B cell (primary cell): ENCODE measurements at regions not wholly inside any gene's neighbourhood (a gene's known extent, or its start where the extent isn't known, plus 50 kb on each side); places are given as distances from the start of the nearest gene placed in this dataset.

Experiments
- ATAC-seq: fragments of 200-7000 bp; cut with Tn5 transposase; one replicate; pipeline ENCODE4 v1.10.0; 2021; ENCODE audit warnings: low read depth, mild to moderate bottlenecking, moderate number of reproducible peaks, moderate library complexity
- CTCF ChIA-PET: fragments of 350-600 bp; sonication (Branson Sonifier 250); formaldehyde crosslinking; loops from one replicate; lab custom pipeline; 2021; ENCODE audit warnings: antibody characterized with exemption, inconsistent platforms; lab: Charles Lee
- POLR2A ChIA-PET: fragments of 350-600 bp; sonication (Branson Sonifier 250); formaldehyde crosslinking; loops from one replicate; lab custom pipeline; 2021; ENCODE audit warnings: antibody characterized with exemption; lab: Charles Lee
- DNase-seq: peaks from one replicate; pipeline ENCODE4 v3.0.0; 2013
- H2AFZ ChIP-seq: 2 replicates; pipeline ENCODE4 v1.6.1; 2012; ENCODE audit warnings: mild to moderate bottlenecking, low read depth, low read length; ENCODE audit not compliant: insufficient read depth, poor library complexity, severe bottlenecking
- H3K27ac ChIP-seq, 2 donors: 1 replicate in 1 of 2; 2 replicates in 1 of 2; pipeline ENCODE4 v1.5.1; 2012 to 2013; ENCODE audit warnings: low read length in 2 of 2, mild to moderate bottlenecking in 2 of 2, moderate library complexity in 1 of 2
- H3K27me3 ChIP-seq, 4 experiments: fragments of 200-600 bp in 1 of 4; sonication (generic) in 1 of 4; replicated peaks in 1 of 4; 1 replicate in 2 of 4; 2 replicates in 2 of 4; pipeline versions ENCODE4 v1.6.1 to v1.7.0; 2013 to 2016; ENCODE audit warnings: low read length in 3 of 4, mild to moderate bottlenecking in 2 of 4, mixed read lengths in 1 of 4, moderate library complexity in 1 of 4; ENCODE audit not compliant: insufficient read depth in 4 of 4, control insufficient read depth in 3 of 4; ENCODE audit errors: control extremely low read depth in 1 of 4
- H3K36me3 ChIP-seq, 2 experiments: replicated peaks in 1 of 2; 1 replicate in 1 of 2; 2 replicates in 1 of 2; pipeline versions ENCODE4 v1.6.1 to v1.7.1; 2013; ENCODE audit warnings: low read length in 1 of 2; ENCODE audit not compliant: insufficient read depth in 2 of 2, control insufficient read depth in 1 of 2; ENCODE audit errors: control extremely low read depth in 1 of 2, extremely low read depth in 1 of 2
- H3K4me1 ChIP-seq, 2 donors: fragments of 200-600 bp in 1 of 2; sonication (generic) in 1 of 2; 1 replicate in 1 of 2; 2 replicates in 1 of 2; pipeline versions ENCODE4 v1.5.1 to v1.6.1; 2013 to 2017; ENCODE audit warnings: low read length in 2 of 2; ENCODE audit not compliant: control insufficient read depth in 2 of 2, insufficient read depth in 2 of 2
- H3K4me2 ChIP-seq: replicated peaks from 2 replicates; pipeline ENCODE3; 2012; ENCODE audit warnings: mild to moderate bottlenecking, low read depth, low read length; ENCODE audit not compliant: poor library complexity, severe bottlenecking
- H3K4me3 ChIP-seq, 5 experiments: fragments of 200-600 bp in 1 of 5; sonication (generic) in 1 of 5; 1 replicate in 3 of 5; 2 replicates in 2 of 5; pipeline versions ENCODE4 v1.5.1 to v1.7.0; 2011 to 2016; ENCODE audit warnings: low read length in 4 of 5, mild to moderate bottlenecking in 4 of 5, low read depth in 2 of 5, control low read depth in 1 of 5, moderate library complexity in 1 of 5; ENCODE audit not compliant: insufficient read depth in 1 of 5; ENCODE audit errors: control extremely low read depth in 1 of 5, extremely low read depth in 1 of 5
- H3K79me2 ChIP-seq: fragments of 200-600 bp; sonication (generic); one replicate; pipeline ENCODE4 v1.6.0; 2016; ENCODE audit warnings: low read length; ENCODE audit not compliant: control insufficient read depth, insufficient read depth
- H3K9ac ChIP-seq: fragments of 200-600 bp; sonication (generic); 2 replicates; pipeline ENCODE4 v1.6.1; 2017; ENCODE audit warnings: mild to moderate bottlenecking, low read length, moderate library complexity
- H3K9me3 ChIP-seq, 3 donors: one replicate each; pipeline versions ENCODE4 v1.6.1 to v1.7.1; 2013; ENCODE audit warnings: low read length in 2 of 3; ENCODE audit not compliant: control insufficient read depth in 2 of 3, insufficient read depth in 1 of 3; ENCODE audit errors: control extremely low read depth in 1 of 3
- H4K20me1 ChIP-seq: 2 replicates; pipeline ENCODE4 v1.6.0; 2012; ENCODE audit warnings: mild to moderate bottlenecking, low read length; ENCODE audit not compliant: insufficient read depth, control insufficient read depth, poor library complexity, severe bottlenecking
- H3K27ac Mint-ChIP-seq: one replicate; pipeline ENCODE4 v1.8.0; 2021; ENCODE audit warnings: mixed read lengths
- H3K27me3 Mint-ChIP-seq: one replicate; pipeline ENCODE4 v1.8.0; 2021; ENCODE audit warnings: mixed read lengths
- H3K4me1 Mint-ChIP-seq: one replicate; pipeline ENCODE4 v1.8.0; 2021; ENCODE audit warnings: mixed read lengths
- H3K4me3 Mint-ChIP-seq: one replicate; pipeline ENCODE4 v1.8.0; 2021; ENCODE audit warnings: mixed read lengths
- H3K9me3 Mint-ChIP-seq: one replicate; pipeline ENCODE4 v1.8.0; 2022; ENCODE audit warnings: mixed read lengths; ENCODE audit not compliant: insufficient read depth
- CTCF ChIP-seq: fragments of 200-600 bp; IDR thresholded peaks from one replicate; pipeline ENCODE4 v1.8.0; 2022; ENCODE audit warnings: antibody characterized with exemption, mild to moderate bottlenecking
- EZH2 ChIP-seq: IDR thresholded peaks from 2 replicates; pipeline ENCODE4 v1.6.1; 2012; ENCODE audit warnings: borderline replicate concordance, low read depth, mild to moderate bottlenecking, moderate library complexity, low read length; ENCODE audit not compliant: insufficient read depth, poor library complexity, severe bottlenecking
- WGBS: methylation state at CpG from one replicate; pipeline ENCODE4 v1.1.5; 2013; ENCODE audit warnings: missing lambda C conversion rate; ENCODE audit not compliant: insufficient coverage; 5-methylcytosine and 5-hydroxymethylcytosine counted together
- intact Hi-C: fragments of 100-400 bp; cut with micrococcal nuclease; formaldehyde crosslinking; loops from one replicate; pipeline ENCODE4 v1.10.0; 2022

GRCh38 chr3:20865803-20866202, 679.8 kb upstream of the SGO1 start:
- Histone ChIP-seq H4K20me1 (no peaks in the 10 kb centered on the region), H3K27me3 (no peaks in the 10 kb centered on the region), H3K9me3 (peaks cover 0 to 5% (median 0%) of the 10 kb centered on the region in 3 donors), H3K79me2 (no peaks in the 10 kb centered on the region), H3K4me1 (no peaks in the 10 kb centered on the region), H3K4me3 (no peak overlapping the region), H2AFZ (no peak overlapping the region), H3K36me3 (no peaks in the 10 kb centered on the region), H3K27ac (no peak overlapping the region), H3K4me2 (no peak overlapping the region), H3K9ac (no peak overlapping the region)
- DNase-seq, result no peak
- ChIA-PET POLR2A (no interaction called here), CTCF (no interaction called here)
- H3K9me3 Mint-ChIP-seq, result peaks cover 10% of the 10 kb centered on the region
- no peak for ATAC-seq
- intact Hi-C loops, result no loop called here
- no peak overlapping the region for H3K27ac Mint-ChIP-seq
- TF ChIP-seq EZH2 (no peak), CTCF (no peak)
- no peaks in the 10 kb centered on the region for H3K27me3 Mint-ChIP-seq
- no peak overlapping the region for H3K4me3 Mint-ChIP-seq
- no peaks in the 10 kb centered on the region for H3K4me1 Mint-ChIP-seq

GRCh38 chr3:20861454-20861853, 675.4 kb upstream of the SGO1 start:
- no peak for ATAC-seq
- H3K27me3 Mint-ChIP-seq, result no peaks in the 10 kb centered on the region
- ChIA-PET POLR2A (no interaction called here), CTCF (no interaction called here)
- H3K4me2 ChIP-seq, result no peak overlapping the region
- H3K4me3 ChIP-seq, result no peak overlapping the region
- H3K4me1 ChIP-seq, result no peaks in the 10 kb centered on the region
- H3K9me3 Mint-ChIP-seq, result peaks cover 10% of the 10 kb centered on the region
- H3K9ac ChIP-seq, result no peak overlapping the region
- TF ChIP-seq EZH2, result no peak
- TF ChIP-seq CTCF, result no peak
- no peaks in the 10 kb centered on the region for H4K20me1 ChIP-seq
- no peaks in the 10 kb centered on the region for H3K27me3 ChIP-seq
- no peak overlapping the region for H3K27ac Mint-ChIP-seq
- no peak overlapping the region for H2AFZ ChIP-seq
- DNase-seq, result no peak
- H3K4me1 Mint-ChIP-seq, result no peaks in the 10 kb centered on the region
- no peaks in the 10 kb centered on the region for H3K79me2 ChIP-seq
- no peak overlapping the region for H3K27ac ChIP-seq
- no peak overlapping the region for H3K4me3 Mint-ChIP-seq
- intact Hi-C loops, result no loop called here
- WGBS, result 75% methylated on average over 2 of the region's 4 CpGs
- peaks cover 0 to 3% (median 1%) of the 10 kb centered on the region in 3 donors for H3K9me3 ChIP-seq
- no peaks in the 10 kb centered on the region for H3K36me3 ChIP-seq
